GM12873 (cell line): ENCODE measurements at regions not wholly inside any gene's neighbourhood (a gene's known extent, or its start where the extent isn't known, plus 50 kb on each side); places are given as distances from the start of the nearest gene placed in this dataset.

ENCODE experiments used
- TF ChIP-seq, protein P1 (sequence below): IDR thresholded peaks from 2 replicates; pipeline ENCODE4 v1.5.1; 2012; ENCODE audit warnings: low read depth, mild to moderate bottlenecking, moderate library complexity, low read length, control low read depth; ENCODE audit not compliant: insufficient read depth; ENCODE audit errors: missing control alignments

DNA sequence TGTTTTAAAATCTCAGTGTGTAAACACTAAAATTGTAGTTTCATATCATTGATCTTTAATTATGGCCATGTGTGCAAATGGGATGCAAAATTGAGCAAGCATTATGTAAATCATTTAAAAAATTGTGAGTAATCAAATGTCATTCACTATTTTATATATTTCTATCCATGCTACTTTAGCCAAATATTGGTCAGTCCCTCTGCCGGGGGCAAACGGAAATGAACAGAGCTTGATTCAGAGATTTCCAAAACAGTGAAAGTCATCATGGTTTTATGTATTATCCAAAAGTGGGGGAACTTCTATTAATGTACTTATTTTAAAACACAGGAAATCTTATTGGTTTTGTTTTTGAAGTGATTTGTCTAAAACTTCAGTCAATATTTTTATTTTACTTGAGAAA, 219.1 kb downstream of the IRS2 start:
- TF ChIP-seq, protein P1, sequence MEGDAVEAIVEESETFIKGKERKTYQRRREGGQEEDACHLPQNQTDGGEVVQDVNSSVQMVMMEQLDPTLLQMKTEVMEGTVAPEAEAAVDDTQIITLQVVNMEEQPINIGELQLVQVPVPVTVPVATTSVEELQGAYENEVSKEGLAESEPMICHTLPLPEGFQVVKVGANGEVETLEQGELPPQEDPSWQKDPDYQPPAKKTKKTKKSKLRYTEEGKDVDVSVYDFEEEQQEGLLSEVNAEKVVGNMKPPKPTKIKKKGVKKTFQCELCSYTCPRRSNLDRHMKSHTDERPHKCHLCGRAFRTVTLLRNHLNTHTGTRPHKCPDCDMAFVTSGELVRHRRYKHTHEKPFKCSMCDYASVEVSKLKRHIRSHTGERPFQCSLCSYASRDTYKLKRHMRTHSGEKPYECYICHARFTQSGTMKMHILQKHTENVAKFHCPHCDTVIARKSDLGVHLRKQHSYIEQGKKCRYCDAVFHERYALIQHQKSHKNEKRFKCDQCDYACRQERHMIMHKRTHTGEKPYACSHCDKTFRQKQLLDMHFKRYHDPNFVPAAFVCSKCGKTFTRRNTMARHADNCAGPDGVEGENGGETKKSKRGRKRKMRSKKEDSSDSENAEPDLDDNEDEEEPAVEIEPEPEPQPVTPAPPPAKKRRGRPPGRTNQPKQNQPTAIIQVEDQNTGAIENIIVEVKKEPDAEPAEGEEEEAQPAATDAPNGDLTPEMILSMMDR = no peak

GRCh38 chr13:109565877-109566276, 220.5 kb downstream of the IRS2 start:
- TF ChIP-seq, protein P1 = no peak

DNA sequence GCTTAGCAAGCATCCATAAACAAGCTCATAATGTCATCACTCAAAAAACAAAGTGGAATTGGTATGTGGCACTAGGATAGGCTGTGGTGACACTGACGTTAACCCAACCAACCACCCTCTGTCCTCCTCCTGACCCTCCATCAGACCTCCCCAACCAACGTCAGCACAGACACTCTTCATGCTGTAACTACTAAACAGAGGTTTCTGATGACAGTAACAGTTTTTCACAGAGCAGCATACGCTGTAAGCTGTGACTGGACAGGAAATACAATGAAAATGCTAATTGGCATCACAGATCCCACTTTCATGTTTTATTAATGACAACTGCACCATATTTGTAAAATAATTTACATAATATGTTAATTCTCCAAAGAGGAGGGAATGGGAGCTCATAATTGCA, 238.0 kb downstream of the IRS2 start:
- TF ChIP-seq, protein P1 = no peak

- TF ChIP-seq, protein P1 = no peak
Observed at GRCh38 chr13:109547942-109548341, 238.4 kb downstream of the IRS2 start.

GRCh38 chr13:109545931-109546330, 240.5 kb downstream of the IRS2 start:
- TF ChIP-seq, protein P1 = no peak

DNA sequence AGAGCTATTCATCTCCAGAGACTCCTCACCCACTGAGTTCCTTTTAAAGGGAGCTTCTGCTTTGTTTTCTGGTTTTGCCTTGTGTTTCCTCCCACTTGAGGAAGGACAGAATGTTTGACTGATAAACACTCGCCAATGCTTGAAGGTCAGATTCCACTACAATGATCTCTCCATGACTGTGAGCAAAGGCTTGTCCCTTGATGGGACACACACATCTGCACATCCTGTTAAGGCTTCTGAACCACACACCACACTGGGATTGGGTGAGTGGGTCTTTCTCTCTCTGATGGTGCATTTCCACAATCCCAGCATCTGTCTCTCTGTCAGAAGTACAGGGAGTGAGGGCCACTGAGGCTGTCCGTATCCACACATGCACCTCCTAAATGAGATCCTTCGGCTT, 245.3 kb downstream of the IRS2 start:
- TF ChIP-seq, protein P1 = no peak

DNA sequence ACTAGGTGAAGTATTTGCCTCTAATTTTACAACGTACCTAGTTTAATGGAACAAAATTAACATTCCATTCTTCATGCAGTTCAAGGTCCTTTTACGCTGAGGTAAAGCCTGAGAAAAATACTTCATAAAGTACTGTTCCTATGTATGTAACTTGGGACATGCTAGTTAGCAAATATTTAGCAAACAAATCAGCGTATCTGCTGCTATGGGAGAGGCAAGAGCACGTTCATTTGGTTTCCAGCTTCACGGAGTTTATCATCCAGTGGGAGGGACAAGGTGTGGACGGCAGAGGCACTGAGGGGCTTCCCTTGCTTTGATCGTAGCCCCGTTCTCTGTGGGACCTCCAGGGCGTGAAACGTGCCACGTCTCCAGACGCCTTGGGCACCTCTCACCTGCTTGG, 248.8 kb downstream of the IRS2 start:
- TF ChIP-seq, protein P1 = no peak
